ENCODE measurements at regions not wholly inside any gene's neighbourhood (a gene's known extent, or its start where the extent isn't known, plus 50 kb on each side); places are given as distances from the start of the nearest gene placed in this dataset.

- Histone ChIP-seq H3K9ac (ENCODE audit: low read length) (no peak overlapping the region), H3K27me3 (ENCODE audit: control insufficient read depth in 1 of 2, insufficient read depth in 1 of 2, low read length in 2 of 2) (peaks cover 36 to 37% of the 10 kb centered on the region in 2 experiments), H4K91ac (ENCODE audit: low read length) (no peak overlapping the region), H3K4ac (ENCODE audit: low read depth in 1 of 2, low read length in 2 of 2) (no peak overlapping the region), H3K9me3 (ENCODE audit: control insufficient read depth, low read length) (peaks cover 6% of the 10 kb centered on the region), H2AFZ (ENCODE audit: low read depth, low read length) (no peak overlapping the region), H3K4me3 (ENCODE audit: insufficient read depth in 1 of 2, low read depth in 1 of 2, low read length in 2 of 2) (no peak overlapping the region), H3K79me1 (replicated peaks; ENCODE audit: low read length, poor library complexity, severe bottlenecking) (no peaks in the 10 kb centered on the region), H3K18ac (ENCODE audit: low read depth in 1 of 2, low read length in 2 of 2) (no peak overlapping the region), H2BK15ac (ENCODE audit: low read depth, poor library complexity, severe bottlenecking) (no peak overlapping the region), H3K23ac (ENCODE audit: low read length in 2 of 2) (no peak overlapping the region), H3K14ac (ENCODE audit: low read length in 2 of 2) (no peak overlapping the region), H2BK5ac (ENCODE audit: low read depth, low read length, poor library complexity, severe bottlenecking) (no peak overlapping the region), H2AK5ac (ENCODE audit: low read length, severe bottlenecking) (no peak overlapping the region), H2BK120ac (ENCODE audit: low read depth, low read length) (no peak overlapping the region), H3K27ac (ENCODE audit: low read length, poor library complexity, severe bottlenecking) (no peak overlapping the region), H4K8ac (ENCODE audit: low read length) (no peak overlapping the region), H3K4me2 (ENCODE audit: low read length, poor library complexity, severe bottlenecking) (no peak overlapping the region), H3K36me3 (ENCODE audit: control insufficient read depth in 1 of 2, insufficient read depth in 2 of 2, low read depth in 1 of 2, low read length in 2 of 2) (no peaks in the 10 kb centered on the region), H2BK12ac (ENCODE audit: low read length in 2 of 2) (no peak overlapping the region), H3K4me1 (ENCODE audit: control insufficient read depth, insufficient read depth, low read depth, low read length) (peaks cover 11% of the 10 kb centered on the region)
- DNase-seq, result no peak
- WGBS, result 90% methylated on average over 15 of the region's 15 CpGs
Measured at GRCh38 chr6:169938731-169939130, 187.3 kb downstream of the ERMARD start.

- Histone ChIP-seq H3K18ac (ENCODE audit: low read depth in 1 of 2, low read length in 2 of 2) (no peak overlapping the region), H3K4me3 (ENCODE audit: insufficient read depth in 1 of 2, low read depth in 1 of 2, low read length in 2 of 2) (no peak overlapping the region), H3K79me1 (replicated peaks; ENCODE audit: low read length, poor library complexity, severe bottlenecking) (no peaks in the 10 kb centered on the region), H3K14ac (ENCODE audit: low read length in 2 of 2) (no peak overlapping the region), H3K27ac (ENCODE audit: low read length, poor library complexity, severe bottlenecking) (no peak overlapping the region), H2BK15ac (ENCODE audit: low read depth, poor library complexity, severe bottlenecking) (no peak overlapping the region), H4K91ac (ENCODE audit: low read length) (no peak overlapping the region), H2BK5ac (ENCODE audit: low read depth, low read length, poor library complexity, severe bottlenecking) (no peak overlapping the region), H2BK120ac (ENCODE audit: low read depth, low read length) (no peak overlapping the region), H3K9ac (ENCODE audit: low read length) (no peak overlapping the region), H3K9me3 (ENCODE audit: control insufficient read depth, low read length) (peaks cover 1% of the 10 kb centered on the region), H2AK5ac (ENCODE audit: low read length, severe bottlenecking) (no peak overlapping the region), H3K23ac (ENCODE audit: low read length in 2 of 2) (no peak overlapping the region), H2BK12ac (ENCODE audit: low read length in 2 of 2) (no peak overlapping the region), H3K27me3 (ENCODE audit: control insufficient read depth in 1 of 2, insufficient read depth in 1 of 2, low read length in 2 of 2) (peaks cover 31 to 37% of the 10 kb centered on the region in 2 experiments), H2AFZ (ENCODE audit: low read depth, low read length) (no peak overlapping the region), H3K4me2 (ENCODE audit: low read length, poor library complexity, severe bottlenecking) (no peak overlapping the region), H3K36me3 (ENCODE audit: control insufficient read depth in 1 of 2, insufficient read depth in 2 of 2, low read depth in 1 of 2, low read length in 2 of 2) (no peaks in the 10 kb centered on the region), H3K4ac (ENCODE audit: low read depth in 1 of 2, low read length in 2 of 2) (no peak overlapping the region), H3K4me1 (ENCODE audit: control insufficient read depth, insufficient read depth, low read depth, low read length) (peaks cover 11% of the 10 kb centered on the region), H4K8ac (ENCODE audit: low read length) (no peak overlapping the region)
- DNase-seq, result no peak
- 81% methylated on average over 7 of the region's 14 CpGs for WGBS
Measured at GRCh38 chr6:169938262-169938701, 186.9 kb downstream of the ERMARD start.

GRCh38 chr6:169937389-169938261 lies 186.2 kb downstream of the ERMARD start:
- Histone ChIP-seq H3K4me3 (ENCODE audit: insufficient read depth in 1 of 2, low read depth in 1 of 2, low read length in 2 of 2) (no peak overlapping the region), H3K14ac (ENCODE audit: low read length in 2 of 2) (no peak overlapping the region), H3K27me3 (ENCODE audit: control insufficient read depth in 1 of 2, insufficient read depth in 1 of 2, low read length in 2 of 2) (peaks cover 31 to 37% of the 10 kb centered on the region in 2 experiments), H2AK5ac (ENCODE audit: low read length, severe bottlenecking) (no peak overlapping the region), H2BK15ac (ENCODE audit: low read depth, poor library complexity, severe bottlenecking) (no peak overlapping the region), H2AFZ (ENCODE audit: low read depth, low read length) (no peak overlapping the region), H3K23ac (ENCODE audit: low read length in 2 of 2) (no peak overlapping the region), H3K9ac (ENCODE audit: low read length) (no peak overlapping the region), H3K27ac (ENCODE audit: low read length, poor library complexity, severe bottlenecking) (no peak overlapping the region), H3K36me3 (ENCODE audit: control insufficient read depth in 1 of 2, insufficient read depth in 2 of 2, low read depth in 1 of 2, low read length in 2 of 2) (no peaks in the 10 kb centered on the region), H4K91ac (ENCODE audit: low read length) (no peak overlapping the region), H3K4me1 (ENCODE audit: control insufficient read depth, insufficient read depth, low read depth, low read length) (peaks cover 11% of the 10 kb centered on the region), H3K79me1 (replicated peaks; ENCODE audit: low read length, poor library complexity, severe bottlenecking) (no peaks in the 10 kb centered on the region), H2BK5ac (ENCODE audit: low read depth, low read length, poor library complexity, severe bottlenecking) (no peak overlapping the region), H2BK120ac (ENCODE audit: low read depth, low read length) (no peak overlapping the region), H3K4ac (ENCODE audit: low read depth in 1 of 2, low read length in 2 of 2) (no peak overlapping the region), H3K4me2 (ENCODE audit: low read length, poor library complexity, severe bottlenecking) (no peak overlapping the region), H3K9me3 (ENCODE audit: control insufficient read depth, low read length) (no peaks in the 10 kb centered on the region), H4K8ac (ENCODE audit: low read length) (no peak overlapping the region), H2BK12ac (ENCODE audit: low read length in 2 of 2) (no peak overlapping the region), H3K18ac (ENCODE audit: low read depth in 1 of 2, low read length in 2 of 2) (no peak overlapping the region)
- 84% methylated on average over 23 of the region's 23 CpGs for WGBS
- no peak for DNase-seq

GRCh38 chr6:169936355-169936975 lies 185.0 kb downstream of the ERMARD start:
- WGBS, result 84% methylated on average over 34 of the region's 34 CpGs
- H3K18ac ChIP-seq (ENCODE audit: low read depth in 1 of 2, low read length in 2 of 2), result no peak overlapping the region

More at GRCh38 chr6:169936355-169936975, 185.0 kb downstream of the ERMARD start:
- H3K27me3 ChIP-seq (ENCODE audit: control insufficient read depth in 1 of 2, insufficient read depth in 1 of 2, low read length in 2 of 2), result peaks cover 27 to 33% of the 10 kb centered on the region in 2 experiments
- no peak overlapping the region for H3K9ac ChIP-seq (ENCODE audit: low read length)
- H2BK12ac ChIP-seq (ENCODE audit: low read length in 2 of 2), result no peak overlapping the region
- no peak overlapping the region for H3K23ac ChIP-seq (ENCODE audit: low read length in 2 of 2)
- peaks cover 11% of the 10 kb centered on the region for H3K4me1 ChIP-seq (ENCODE audit: control insufficient read depth, insufficient read depth, low read depth, low read length)
- H2BK5ac ChIP-seq (ENCODE audit: low read depth, low read length, poor library complexity, severe bottlenecking), result no peak overlapping the region
- no peak overlapping the region for H2AK5ac ChIP-seq (ENCODE audit: low read length, severe bottlenecking)
- no peaks in the 10 kb centered on the region for H3K9me3 ChIP-seq (ENCODE audit: control insufficient read depth, low read length)
- H4K91ac ChIP-seq (ENCODE audit: low read length), result no peak overlapping the region
- H2BK120ac ChIP-seq (ENCODE audit: low read depth, low read length), result no peak overlapping the region
- no peaks in the 10 kb centered on the region for H3K79me1 ChIP-seq (replicated peaks; ENCODE audit: low read length, poor library complexity, severe bottlenecking)
- no peak overlapping the region for H4K8ac ChIP-seq (ENCODE audit: low read length)
- no peak for DNase-seq
- no peak overlapping the region for H3K4ac ChIP-seq (ENCODE audit: low read depth in 1 of 2, low read length in 2 of 2)
- no peak overlapping the region for H3K27ac ChIP-seq (ENCODE audit: low read length, poor library complexity, severe bottlenecking)
- no peak overlapping the region for H2BK15ac ChIP-seq (ENCODE audit: low read depth, poor library complexity, severe bottlenecking)
- no peaks in the 10 kb centered on the region for H3K36me3 ChIP-seq (ENCODE audit: control insufficient read depth in 1 of 2, insufficient read depth in 2 of 2, low read depth in 1 of 2, low read length in 2 of 2)
- no peak overlapping the region for H3K4me3 ChIP-seq (ENCODE audit: insufficient read depth in 1 of 2, low read depth in 1 of 2, low read length in 2 of 2)
- no peak overlapping the region for H3K14ac ChIP-seq (ENCODE audit: low read length in 2 of 2)
- no peak overlapping the region for H3K4me2 ChIP-seq (ENCODE audit: low read length, poor library complexity, severe bottlenecking)
- H2AFZ ChIP-seq (ENCODE audit: low read depth, low read length), result no peak overlapping the region

Data from mesenchymal stem cell (in vitro differentiated cells and primary cell).